Progenitor cell of endocrine pancreas (in vitro differentiated cells): ENCODE measurements at regions not wholly inside any gene's neighbourhood (a gene's known extent, or its start where the extent isn't known, plus 50 kb on each side); places are given as distances from the start of the nearest gene placed in this dataset.

Experiments used
- DNase-seq: peaks from one replicate; pipeline ENCODE4 v3.0.0; 2021; ENCODE audit warnings: low spot score; ENCODE audit not compliant: unreplicated experiment
- H3K27ac Mint-ChIP-seq: 2 replicates; pipeline ENCODE4 v1.8.0; 2021; ENCODE audit warnings: mild to moderate bottlenecking, moderate library complexity, mixed read lengths
- H3K27me3 Mint-ChIP-seq: 2 replicates; pipeline ENCODE4 v1.8.0; 2021; ENCODE audit warnings: mixed read lengths
- H3K36me3 Mint-ChIP-seq: 2 replicates; pipeline ENCODE4 v1.8.0; 2022; ENCODE audit warnings: mixed read lengths; ENCODE audit not compliant: insufficient read depth
- H3K4me1 Mint-ChIP-seq: 2 replicates; pipeline ENCODE4 v1.8.0; 2021; ENCODE audit warnings: low read depth, mixed read lengths
- H3K4me3 Mint-ChIP-seq: 2 replicates; pipeline ENCODE4 v1.8.0; 2021; ENCODE audit warnings: low read depth, mild to moderate bottlenecking, moderate library complexity, mixed read lengths
- H3K9me3 Mint-ChIP-seq: 2 replicates; pipeline ENCODE4 v1.8.0; 2021; ENCODE audit warnings: low read depth, mixed read lengths
- TF ChIP-seq, protein P1 (sequence below): fragments of 200-600 bp; sonication (generic); IDR thresholded peaks from one replicate; pipeline ENCODE4 v1.5.0; 2021; ENCODE audit warnings: antibody characterized with exemption, mild to moderate bottlenecking; ENCODE audit not compliant: unreplicated experiment

DNA sequence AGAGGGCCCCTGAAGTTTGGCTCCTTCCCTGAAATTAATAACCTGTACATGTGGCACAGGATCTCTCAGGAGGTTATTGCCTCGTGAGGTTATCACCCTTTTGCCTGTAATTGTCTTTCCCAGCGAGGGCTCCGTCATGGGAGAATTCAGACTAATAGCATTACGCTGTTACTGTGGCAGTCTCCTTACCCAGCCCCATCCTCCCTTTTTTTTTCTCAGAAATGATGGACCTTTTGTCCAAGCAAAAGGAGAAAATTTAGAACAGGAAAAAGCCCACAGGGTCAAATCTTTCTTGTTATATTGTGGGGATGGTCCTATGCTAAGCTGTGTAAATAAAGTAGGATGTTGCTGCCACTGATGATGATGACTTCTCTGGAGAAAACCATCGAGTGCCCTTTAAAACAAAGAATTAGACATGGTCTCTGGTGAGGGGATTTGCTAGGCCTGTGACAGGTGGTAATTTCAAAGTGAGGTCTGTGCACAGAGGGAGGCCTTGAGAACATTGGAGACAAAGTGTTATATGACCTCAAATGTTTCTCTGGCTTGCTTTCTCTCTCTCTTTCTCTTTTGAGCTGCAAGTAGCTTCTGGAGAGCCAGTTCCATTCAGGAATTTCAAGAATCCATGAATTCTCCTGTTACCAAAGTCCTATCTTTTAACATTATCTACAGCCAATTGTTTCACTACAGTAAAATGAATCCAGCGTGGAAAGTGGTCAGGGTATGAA lies 357.2 kb downstream of the BMP4 start:
- DNase-seq = no peak
- Mint-ChIP-seq H3K27me3 (no peaks in the 10 kb centered on the region), H3K4me3 (no peak overlapping the region), H3K36me3 (no peaks in the 10 kb centered on the region), H3K9me3 (peaks cover 3% of the 10 kb centered on the region), H3K4me1 (peaks cover 6% of the 10 kb centered on the region), H3K27ac (no peak overlapping the region)
- TF ChIP-seq, protein P1, sequence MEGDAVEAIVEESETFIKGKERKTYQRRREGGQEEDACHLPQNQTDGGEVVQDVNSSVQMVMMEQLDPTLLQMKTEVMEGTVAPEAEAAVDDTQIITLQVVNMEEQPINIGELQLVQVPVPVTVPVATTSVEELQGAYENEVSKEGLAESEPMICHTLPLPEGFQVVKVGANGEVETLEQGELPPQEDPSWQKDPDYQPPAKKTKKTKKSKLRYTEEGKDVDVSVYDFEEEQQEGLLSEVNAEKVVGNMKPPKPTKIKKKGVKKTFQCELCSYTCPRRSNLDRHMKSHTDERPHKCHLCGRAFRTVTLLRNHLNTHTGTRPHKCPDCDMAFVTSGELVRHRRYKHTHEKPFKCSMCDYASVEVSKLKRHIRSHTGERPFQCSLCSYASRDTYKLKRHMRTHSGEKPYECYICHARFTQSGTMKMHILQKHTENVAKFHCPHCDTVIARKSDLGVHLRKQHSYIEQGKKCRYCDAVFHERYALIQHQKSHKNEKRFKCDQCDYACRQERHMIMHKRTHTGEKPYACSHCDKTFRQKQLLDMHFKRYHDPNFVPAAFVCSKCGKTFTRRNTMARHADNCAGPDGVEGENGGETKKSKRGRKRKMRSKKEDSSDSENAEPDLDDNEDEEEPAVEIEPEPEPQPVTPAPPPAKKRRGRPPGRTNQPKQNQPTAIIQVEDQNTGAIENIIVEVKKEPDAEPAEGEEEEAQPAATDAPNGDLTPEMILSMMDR = no peak

DNA sequence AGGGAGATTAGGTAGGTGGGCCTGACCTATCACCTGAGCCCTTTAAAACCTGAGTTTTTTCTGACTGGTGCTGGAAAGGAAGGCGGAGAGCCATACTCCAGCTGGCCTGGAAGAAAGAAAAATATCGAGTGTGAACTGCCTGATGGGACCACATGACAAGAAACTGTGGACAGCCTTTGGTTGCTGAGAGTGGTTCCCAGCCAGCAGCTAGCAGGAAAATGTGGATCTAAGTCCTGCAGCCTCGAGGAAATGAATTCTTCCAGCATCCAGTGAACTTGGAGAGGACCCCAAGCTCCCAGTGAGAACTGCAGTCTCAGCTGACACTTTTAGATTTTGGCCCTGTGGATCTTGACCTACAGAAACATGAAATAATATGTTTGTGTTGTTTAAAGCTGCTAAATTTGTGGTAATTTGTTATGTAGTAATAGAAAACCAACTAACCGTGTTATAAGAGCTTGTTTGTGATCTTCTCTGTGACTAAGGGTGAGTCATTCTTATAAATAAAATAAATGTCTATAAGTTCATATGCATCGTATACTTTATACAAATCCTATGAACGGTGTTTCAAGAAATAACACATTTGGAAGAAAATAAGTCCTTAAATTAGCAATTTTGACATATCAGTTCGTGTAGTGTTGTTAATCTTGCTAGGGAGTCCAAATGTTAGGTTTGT lies 359.6 kb downstream of the BMP4 start:
- H3K4me1 Mint-ChIP-seq = peaks cover 6% of the 10 kb centered on the region
- H3K9me3 Mint-ChIP-seq = peaks cover 3% of the 10 kb centered on the region
- no peak overlapping the region for H3K4me3 Mint-ChIP-seq
- DNase-seq = no peak
- H3K36me3 Mint-ChIP-seq = no peaks in the 10 kb centered on the region
- H3K27ac Mint-ChIP-seq = no peak overlapping the region
- TF ChIP-seq, protein P1 = no peak
- no peaks in the 10 kb centered on the region for H3K27me3 Mint-ChIP-seq

DNA sequence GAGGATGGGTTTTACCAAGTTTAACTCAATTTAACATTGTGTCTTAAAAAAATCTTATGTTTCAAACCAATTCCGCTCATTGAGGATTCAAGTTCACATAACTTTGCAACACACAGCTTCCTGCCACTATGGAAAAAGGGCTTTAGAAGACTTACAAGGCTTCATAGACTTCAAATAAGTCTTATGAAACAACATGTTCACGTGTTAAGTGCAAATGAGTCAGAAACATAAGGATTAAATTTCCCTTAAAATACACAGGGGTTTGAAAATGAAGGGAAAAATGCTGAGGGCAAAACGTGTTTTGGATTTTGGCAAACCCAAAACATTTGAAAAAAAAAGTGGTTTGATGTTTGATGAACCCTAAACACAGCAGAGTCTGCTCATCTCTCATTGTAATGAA lies 364.8 kb downstream of the BMP4 start:
- no peak overlapping the region for H3K4me3 Mint-ChIP-seq
- no peaks in the 10 kb centered on the region for H3K4me1 Mint-ChIP-seq
- TF ChIP-seq, protein P1 = no peak
- H3K36me3 Mint-ChIP-seq = no peaks in the 10 kb centered on the region
- no peak for DNase-seq
- peaks cover 9% of the 10 kb centered on the region for H3K27me3 Mint-ChIP-seq
- no peak overlapping the region for H3K27ac Mint-ChIP-seq
- peaks cover 3% of the 10 kb centered on the region for H3K9me3 Mint-ChIP-seq

DNA sequence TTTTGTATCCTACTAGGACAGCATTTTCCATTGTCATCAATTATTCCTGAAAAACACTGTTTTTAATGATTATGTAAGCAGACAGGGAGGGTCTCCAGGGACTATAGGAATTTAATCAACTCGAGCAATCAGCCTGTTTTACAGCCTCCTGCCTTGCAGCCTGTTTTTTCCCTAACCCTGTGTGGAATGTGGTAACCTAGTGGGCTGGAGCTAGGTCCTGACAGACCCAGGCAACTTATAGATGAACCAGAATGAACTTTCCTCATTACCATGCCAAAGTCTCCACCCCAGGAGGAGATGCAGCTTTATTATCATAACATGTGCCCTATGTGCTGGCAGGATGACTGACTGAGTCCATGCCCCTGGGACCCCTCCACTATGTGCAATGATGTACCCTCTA lies 375.1 kb downstream of the BMP4 start:
- Mint-ChIP-seq H3K27ac (no peak overlapping the region), H3K36me3 (no peaks in the 10 kb centered on the region), H3K4me1 (peaks cover 6% of the 10 kb centered on the region), H3K9me3 (peaks cover 3% of the 10 kb centered on the region), H3K4me3 (no peak overlapping the region), H3K27me3 (no peaks in the 10 kb centered on the region)
- no peak for DNase-seq
- TF ChIP-seq, protein P1 = no peak

DNA sequence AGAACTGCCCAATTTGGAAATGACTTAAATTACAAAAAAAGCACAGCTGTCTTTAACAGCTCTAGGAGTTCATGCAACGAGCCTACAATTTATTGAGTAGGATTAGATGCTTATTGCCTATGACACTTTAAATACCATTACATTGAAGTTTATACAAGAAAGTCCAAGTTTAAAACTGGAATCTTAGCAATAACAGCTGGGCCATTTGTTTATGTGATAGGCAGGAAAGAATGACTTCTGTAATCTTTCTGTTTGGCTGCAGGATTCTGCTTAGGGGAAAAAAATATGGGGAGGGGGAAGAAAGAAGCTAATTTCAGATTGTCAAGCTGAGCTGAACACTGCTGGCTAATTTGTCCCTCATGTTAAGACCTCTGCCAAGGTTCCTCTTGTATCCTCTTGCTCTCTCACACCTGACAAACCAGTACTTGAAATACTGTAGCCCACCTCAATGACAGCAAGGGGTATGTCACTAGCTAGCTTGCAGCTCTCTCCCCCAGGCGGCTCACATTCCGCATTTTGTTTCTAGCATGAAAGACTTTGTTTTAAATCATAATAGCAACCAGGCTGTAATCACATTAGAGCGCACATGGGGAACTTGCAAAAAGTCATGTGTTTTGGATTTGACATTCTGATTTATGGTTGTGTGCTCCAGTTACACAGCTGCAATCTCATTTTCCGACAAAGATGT lies 384.8 kb downstream of the BMP4 start:
- no peak overlapping the region for H3K27ac Mint-ChIP-seq
- DNase-seq = no peak
- peaks cover 11% of the 10 kb centered on the region for H3K9me3 Mint-ChIP-seq
- TF ChIP-seq, protein P1 = no peak
- H3K4me1 Mint-ChIP-seq = peaks cover 17% of the 10 kb centered on the region
- peaks cover 1% of the 10 kb centered on the region for H3K36me3 Mint-ChIP-seq
- H3K27me3 Mint-ChIP-seq = no peaks in the 10 kb centered on the region
- H3K4me3 Mint-ChIP-seq = no peak overlapping the region
